RWPE1 (cell line): ENCODE measurements at regions not wholly inside any gene's neighbourhood (a gene's known extent, or its start where the extent isn't known, plus 50 kb on each side); places are given as distances from the start of the nearest gene placed in this dataset.

ENCODE experiments used
- CTCF ChIA-PET: fragments of 350-600 bp; sonication (Branson Sonifier 250); formaldehyde crosslinking; extraction: SDS; loops from one replicate; lab custom pipeline; 2021; lab: Yijun Ruan, JAX
- POLR2A ChIA-PET: fragments of 400-600 bp; formaldehyde crosslinking; extraction: SDS; loops from one replicate; lab custom pipeline; 2020; ENCODE audit warnings: antibody characterized with exemption; ENCODE audit not compliant: low non-redundant PET; lab: Yijun Ruan, JAX
- DNase-seq: peaks from one replicate; pipeline ENCODE4 v3.0.0; 2012; ENCODE audit warnings: low spot score
- H3K27ac ChIP-seq: fragments of 450-650 bp; 2 replicates; pipeline ENCODE4 v1.5.1; 2017
- TF ChIP-seq, protein P1 (sequence below): fragments of 450-650 bp; conservative IDR thresholded peaks from 2 replicates; pipeline ENCODE4 v1.5.1; 2017; ENCODE audit warnings: low read depth, mild to moderate bottlenecking

DNA sequence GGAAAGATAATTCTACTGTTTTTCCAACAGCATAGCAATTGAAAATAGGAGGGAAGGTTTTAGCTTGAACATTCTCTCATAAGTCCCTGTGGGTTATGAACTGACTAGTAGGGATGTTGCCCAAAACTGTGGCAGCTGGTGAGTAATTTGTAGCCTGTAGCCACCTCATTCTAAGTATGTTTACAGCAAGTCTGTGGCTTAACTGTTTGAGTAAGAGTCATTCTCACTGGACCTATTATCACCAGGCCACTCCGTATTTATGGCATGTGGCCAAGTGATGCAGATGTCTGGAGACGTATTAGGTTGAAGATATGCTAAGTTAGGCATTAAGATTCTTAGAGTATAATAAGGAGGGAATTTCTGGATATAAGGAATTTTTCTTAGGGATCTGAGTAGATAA lies 458.3 kb downstream of the ETNK1 start:
- TF ChIP-seq, protein P1, sequence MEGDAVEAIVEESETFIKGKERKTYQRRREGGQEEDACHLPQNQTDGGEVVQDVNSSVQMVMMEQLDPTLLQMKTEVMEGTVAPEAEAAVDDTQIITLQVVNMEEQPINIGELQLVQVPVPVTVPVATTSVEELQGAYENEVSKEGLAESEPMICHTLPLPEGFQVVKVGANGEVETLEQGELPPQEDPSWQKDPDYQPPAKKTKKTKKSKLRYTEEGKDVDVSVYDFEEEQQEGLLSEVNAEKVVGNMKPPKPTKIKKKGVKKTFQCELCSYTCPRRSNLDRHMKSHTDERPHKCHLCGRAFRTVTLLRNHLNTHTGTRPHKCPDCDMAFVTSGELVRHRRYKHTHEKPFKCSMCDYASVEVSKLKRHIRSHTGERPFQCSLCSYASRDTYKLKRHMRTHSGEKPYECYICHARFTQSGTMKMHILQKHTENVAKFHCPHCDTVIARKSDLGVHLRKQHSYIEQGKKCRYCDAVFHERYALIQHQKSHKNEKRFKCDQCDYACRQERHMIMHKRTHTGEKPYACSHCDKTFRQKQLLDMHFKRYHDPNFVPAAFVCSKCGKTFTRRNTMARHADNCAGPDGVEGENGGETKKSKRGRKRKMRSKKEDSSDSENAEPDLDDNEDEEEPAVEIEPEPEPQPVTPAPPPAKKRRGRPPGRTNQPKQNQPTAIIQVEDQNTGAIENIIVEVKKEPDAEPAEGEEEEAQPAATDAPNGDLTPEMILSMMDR, result no peak
- ChIA-PET CTCF (interaction anchor here (0.6 kb wide), 1 partner anchor 181 kb away, joined by 4 read pairs; no protein-coding TSS in a partner anchor), POLR2A (no interaction called here)
- peak; percentile 38 for DNase-seq
- H3K27ac ChIP-seq, result no peak overlapping the region

DNA sequence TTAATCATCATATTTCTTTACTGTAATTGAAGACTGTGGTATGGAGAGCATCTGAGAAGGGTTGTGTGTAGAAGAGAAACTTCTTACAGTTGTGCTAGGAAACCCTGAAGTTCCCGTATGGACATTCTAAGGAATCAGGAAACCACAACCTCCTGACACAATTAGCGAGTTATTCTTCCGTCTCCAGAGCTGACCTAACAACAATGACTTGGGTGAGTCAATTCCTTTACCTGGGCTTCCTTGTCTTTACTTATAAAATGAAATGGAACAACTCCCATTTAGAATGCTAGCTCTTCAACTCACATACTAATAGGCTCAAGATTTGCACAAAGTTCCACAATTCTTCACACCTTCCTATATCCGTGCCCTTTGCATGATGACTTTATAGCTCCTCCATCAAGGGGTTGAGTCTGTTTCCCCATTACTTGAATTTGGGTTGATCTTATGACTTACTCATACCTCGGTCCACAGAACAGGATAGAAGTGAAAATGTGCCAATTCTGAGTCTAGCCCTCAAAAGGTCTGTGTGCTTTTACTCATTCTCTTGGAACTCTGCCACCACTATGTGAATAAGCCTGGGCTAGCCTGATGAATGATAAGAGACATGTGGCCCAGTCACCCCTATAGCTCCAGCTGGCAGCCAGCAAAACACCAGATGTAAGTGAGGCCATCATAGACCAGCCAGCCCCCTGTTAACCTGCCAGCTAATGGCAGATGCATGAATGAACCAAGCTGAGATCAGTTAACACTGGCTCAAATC lies 459.4 kb downstream of the ETNK1 start:
- DNase-seq, result peak; percentile 84
- POLR2A ChIA-PET, result no interaction called here
- TF ChIP-seq, protein P1, result no peak
- CTCF ChIA-PET, result no interaction called here
- peak overlapping the region; percentile 65; the same call in 1 of the 2 replicates for H3K27ac ChIP-seq

DNA sequence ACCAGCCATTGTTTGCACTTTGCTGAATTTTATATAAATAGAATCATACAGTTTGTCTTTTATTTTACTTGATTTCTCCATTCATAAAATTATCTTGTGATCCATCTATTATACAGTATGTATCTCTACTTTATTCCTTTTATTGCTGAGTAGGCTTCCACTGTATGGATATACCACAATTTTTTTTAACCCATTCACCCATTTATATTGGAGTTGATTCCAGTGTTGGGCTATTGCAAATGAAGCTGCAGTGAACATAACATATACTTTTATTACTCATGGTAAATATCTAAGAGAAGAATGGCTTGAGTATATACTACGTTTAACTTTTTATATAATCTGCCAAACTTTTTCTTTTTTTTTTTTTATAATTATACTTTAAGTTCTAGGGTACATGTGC lies 463.6 kb downstream of the ETNK1 start:
- DNase-seq, result no peak
- ChIA-PET CTCF (no interaction called here), POLR2A (no interaction called here)
- H3K27ac ChIP-seq, result no peak overlapping the region
- TF ChIP-seq, protein P1, result no peak

DNA sequence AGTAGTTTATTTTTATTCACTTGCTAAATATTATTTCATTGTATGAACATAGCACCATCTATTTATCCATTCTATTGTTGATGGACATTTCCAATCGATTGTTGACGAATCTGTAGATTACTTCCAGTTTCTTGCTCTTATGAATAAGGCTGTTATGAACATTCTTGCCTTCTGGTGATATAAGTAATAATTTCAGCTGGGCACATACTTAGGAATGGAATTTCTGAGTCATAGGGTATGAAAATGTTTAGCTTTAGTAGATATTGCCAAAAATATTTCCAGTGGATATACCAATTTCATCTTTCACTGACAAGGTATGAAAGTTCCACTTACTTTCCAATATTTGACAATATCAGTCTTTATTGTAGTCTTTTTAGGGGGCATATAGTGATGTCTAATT lies 468.5 kb downstream of the ETNK1 start:
- no peak for DNase-seq
- ChIA-PET CTCF (no interaction called here), POLR2A (no interaction called here)
- TF ChIP-seq, protein P1, result no peak
- H3K27ac ChIP-seq, result no peak overlapping the region

DNA sequence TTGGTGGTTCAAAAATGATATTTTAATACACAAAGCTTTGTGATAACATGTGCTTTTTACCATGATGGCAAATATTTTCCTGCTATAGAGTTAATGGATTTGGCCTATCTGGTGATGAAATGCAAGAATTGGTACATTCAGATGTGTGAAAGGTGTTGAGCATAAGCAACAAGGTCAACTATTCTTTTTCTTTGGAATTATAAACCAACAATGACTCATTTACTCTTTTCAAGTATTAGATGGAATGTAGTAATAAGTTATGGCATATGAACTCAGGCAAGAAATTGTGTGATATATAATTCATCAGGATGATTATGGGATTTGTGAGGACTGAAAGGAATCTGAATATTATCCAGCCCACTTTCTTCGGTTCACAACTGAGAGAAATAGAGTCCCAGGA lies 471.4 kb downstream of the ETNK1 start:
- ChIA-PET CTCF (no interaction called here), POLR2A (no interaction called here)
- H3K27ac ChIP-seq, result no peak overlapping the region
- TF ChIP-seq, protein P1, result no peak
- peak; percentile 1 for DNase-seq

DNA sequence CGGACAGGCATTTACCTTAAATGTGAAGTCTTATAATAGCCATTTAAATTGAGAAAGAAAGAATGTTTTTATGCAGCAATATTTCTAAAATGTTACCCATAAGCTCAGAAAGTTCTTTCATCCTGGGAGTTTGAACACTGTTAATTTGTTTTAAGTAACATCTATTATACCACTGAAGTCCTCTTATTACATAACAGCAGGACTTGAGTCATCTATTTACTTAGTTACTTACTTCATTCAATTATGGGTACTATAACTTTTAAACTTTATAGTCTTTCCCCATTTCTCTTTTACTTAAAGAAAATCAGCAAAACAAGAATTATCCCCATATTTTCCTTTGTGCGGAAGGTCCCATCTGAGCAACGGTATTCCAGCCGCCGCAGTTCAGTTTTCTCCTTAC lies 473.1 kb downstream of the ETNK1 start:
- POLR2A ChIA-PET, result interaction anchor here (0.6 kb wide), 1 partner anchor 20 kb away, joined by 3 read pairs; no protein-coding TSS in a partner anchor

More for the DNA sequence above, 473.1 kb downstream of the ETNK1 start:
- TF ChIP-seq, protein P1, result no peak
- CTCF ChIA-PET, result interaction anchor here (0.9 kb wide), 1 partner anchor 61 kb away, joined by 3 read pairs; no protein-coding TSS in a partner anchor
- H3K27ac ChIP-seq, result no peak overlapping the region
- DNase-seq, result no peak
